ENCODE measurements at regions not wholly inside any gene's neighbourhood (a gene's known extent, or its start where the extent isn't known, plus 50 kb on each side); places are given as distances from the start of the nearest gene placed in this dataset.

DNA sequence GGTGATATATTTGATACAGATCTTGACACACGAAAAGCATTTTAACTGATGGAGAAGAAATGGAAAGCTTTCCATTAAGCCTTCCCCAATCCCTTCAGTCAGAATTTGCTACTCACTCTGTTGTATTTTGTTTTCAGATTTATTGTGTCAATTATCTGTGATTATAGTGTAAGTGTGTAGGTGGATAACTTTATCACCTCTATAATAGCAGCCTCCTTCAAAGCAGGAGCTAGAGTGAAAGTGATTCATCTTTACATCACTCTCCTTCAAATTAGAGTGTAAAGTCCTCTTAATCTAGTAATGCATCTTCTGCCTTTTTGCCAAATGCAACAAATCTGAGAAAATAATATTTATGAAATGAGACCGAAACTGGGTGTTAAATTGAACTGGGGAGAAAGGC, 459.7 kb upstream of the ZP4 start:
- Histone ChIP-seq H3K27ac (ENCODE audit: extremely low read depth, low read depth, low read length) (no peak overlapping the region), H3K4me3 (ENCODE audit: low read depth, low read length) (no peak overlapping the region), H3K9me3 (ENCODE audit: control insufficient read depth, insufficient read depth, low read depth, low read length) (no peaks in the 10 kb centered on the region), H3K4me1 (ENCODE audit: control insufficient read depth, insufficient read depth, low read length) (no peaks in the 10 kb centered on the region), H3K36me3 (ENCODE audit: control insufficient read depth in 2 of 2, insufficient read depth in 1 of 2, low read length in 2 of 2) (no peaks in the 10 kb centered on the region)
- TF ChIP-seq, protein P1, sequence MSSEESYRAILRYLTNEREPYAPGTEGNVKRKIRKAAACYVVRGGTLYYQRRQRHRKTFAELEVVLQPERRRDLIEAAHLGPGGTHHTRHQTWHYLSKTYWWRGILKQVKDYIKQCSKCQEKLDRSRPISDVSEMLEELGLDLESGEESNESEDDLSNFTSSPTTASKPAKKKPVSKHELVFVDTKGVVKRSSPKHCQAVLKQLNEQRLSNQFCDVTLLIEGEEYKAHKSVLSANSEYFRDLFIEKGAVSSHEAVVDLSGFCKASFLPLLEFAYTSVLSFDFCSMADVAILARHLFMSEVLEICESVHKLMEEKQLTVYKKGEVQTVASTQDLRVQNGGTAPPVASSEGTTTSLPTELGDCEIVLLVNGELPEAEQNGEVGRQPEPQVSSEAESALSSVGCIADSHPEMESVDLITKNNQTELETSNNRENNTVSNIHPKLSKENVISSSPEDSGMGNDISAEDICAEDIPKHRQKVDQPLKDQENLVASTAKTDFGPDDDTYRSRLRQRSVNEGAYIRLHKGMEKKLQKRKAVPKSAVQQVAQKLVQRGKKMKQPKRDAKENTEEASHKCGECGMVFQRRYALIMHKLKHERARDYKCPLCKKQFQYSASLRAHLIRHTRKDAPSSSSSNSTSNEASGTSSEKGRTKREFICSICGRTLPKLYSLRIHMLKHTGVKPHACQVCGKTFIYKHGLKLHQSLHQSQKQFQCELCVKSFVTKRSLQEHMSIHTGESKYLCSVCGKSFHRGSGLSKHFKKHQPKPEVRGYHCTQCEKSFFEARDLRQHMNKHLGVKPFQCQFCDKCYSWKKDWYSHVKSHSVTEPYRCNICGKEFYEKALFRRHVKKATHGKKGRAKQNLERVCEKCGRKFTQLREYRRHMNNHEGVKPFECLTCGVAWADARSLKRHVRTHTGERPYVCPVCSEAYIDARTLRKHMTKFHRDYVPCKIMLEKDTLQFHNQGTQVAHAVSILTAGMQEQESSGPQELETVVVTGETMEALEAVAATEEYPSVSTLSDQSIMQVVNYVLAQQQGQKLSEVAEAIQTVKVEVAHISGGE (tag by site-specific recombination; conservative IDR thresholded peaks at IDR 0.05; ENCODE audit: low read depth): no peak
- no peak for TF ChIP-seq ZNF639 (tag by site-specific recombination; IDR thresholded peaks at IDR 0.05)
- TF ChIP-seq ELK4 (IDR thresholded peaks at IDR 0.05; ENCODE audit: borderline replicate concordance, low read depth, low read length): no peak
- no peak for TF ChIP-seq ZXDB (tag by site-specific recombination; IDR thresholded peaks at IDR 0.05)
- no peak for TF ChIP-seq ZNF843 (tag by site-specific recombination; IDR thresholded peaks at IDR 0.05)
- TF ChIP-seq TCF7L2 (IDR thresholded peaks at IDR 0.05; ENCODE audit: borderline replicate concordance, low read depth, low read length): no peak
- no peak for TF ChIP-seq ZNF701 (tag by site-specific recombination; IDR thresholded peaks at IDR 0.05)
- no peak for TF ChIP-seq ZNF221 (tag by site-specific recombination; IDR thresholded peaks at IDR 0.05; ENCODE audit: borderline replicate concordance)
- TF ChIP-seq ZSCAN16 (tag by site-specific recombination; IDR thresholded peaks at IDR 0.05): no peak
- TF ChIP-seq MEIS1 (CRISPR knock-in tag; IDR thresholded peaks at IDR 0.05; ENCODE audit: borderline replicate concordance): no peak
- no peak for TF ChIP-seq IKZF3 (tag by site-specific recombination; IDR thresholded peaks at IDR 0.05)
- no peak for TF ChIP-seq ZNF768 (tag by site-specific recombination; IDR thresholded peaks at IDR 0.05)
- TF ChIP-seq ZBTB17 (tag by site-specific recombination; IDR thresholded peaks at IDR 0.05): no peak
- no peak for TF ChIP-seq OSR2 (tag by site-specific recombination; IDR thresholded peaks at IDR 0.05)
- TF ChIP-seq ZNF266 (tag by site-specific recombination; IDR thresholded peaks at IDR 0.05; ENCODE audit: low read depth): no peak
- no peak for TF ChIP-seq ZNF830 (tag by site-specific recombination; IDR thresholded peaks at IDR 0.05; ENCODE audit: low read depth)
- TF ChIP-seq ZNF473 (tag by site-specific recombination; IDR thresholded peaks at IDR 0.05): no peak
- no peak for TF ChIP-seq SALL2 (tag by site-specific recombination; IDR thresholded peaks at IDR 0.05; ENCODE audit: borderline replicate concordance)
- TF ChIP-seq ZNF544 (tag by site-specific recombination; IDR thresholded peaks at IDR 0.05): no peak
- no peak for TF ChIP-seq ZNF549 (tag by site-specific recombination; IDR thresholded peaks at IDR 0.05)
- POLR2A ChIA-PET: no interaction called here
- CTCF ChIA-PET: interaction anchor here (0.7 kb wide), 1 partner anchor 46 kb away, joined by 3 read pairs; no protein-coding TSS in a partner anchor

GRCh38 chr1:238346340-238346739, 455.6 kb upstream of the ZP4 start:
- TF ChIP-seq SETDB1 (IDR thresholded peaks at IDR 0.05; ENCODE audit: insufficient read length, low read length) (peak; percentile 25), KLF8 (tag by site-specific recombination; IDR thresholded peaks at IDR 0.05) (no peak)
- Histone ChIP-seq H3K4me1 (ENCODE audit: control insufficient read depth, insufficient read depth, low read length) (no peaks in the 10 kb centered on the region), H3K36me3 (ENCODE audit: control insufficient read depth in 2 of 2, insufficient read depth in 1 of 2, low read length in 2 of 2) (no peaks in the 10 kb centered on the region), H3K4me3 (ENCODE audit: low read depth, low read length) (no peak overlapping the region), H3K9me3 (ENCODE audit: control insufficient read depth, insufficient read depth, low read depth, low read length) (no peaks in the 10 kb centered on the region), H3K27ac (ENCODE audit: extremely low read depth, low read depth, low read length) (no peak overlapping the region)
- CTCF ChIA-PET: no interaction called here
- POLR2A ChIA-PET: no interaction called here
